Astrocyte of the cerebellum (primary cell): ENCODE measurements at regions not wholly inside any gene's neighbourhood (a gene's known extent, or its start where the extent isn't known, plus 50 kb on each side); places are given as distances from the start of the nearest gene placed in this dataset.

Source experiments
- DNase-seq: peaks from one replicate; pipeline ENCODE4 v3.0.0-alpha.2; 2011; ENCODE audit warnings: low read depth
- H3K4me3 ChIP-seq: 2 replicates; pipeline ENCODE4 v1.5.1; 2011; ENCODE audit warnings: mild to moderate bottlenecking, low read depth, low read length, moderate library complexity
- in situ Hi-C: cut with HindIII; loops from 2 replicates; pipeline ENCODE4 v1.10.0; 2017; ENCODE audit warnings: low sequenced_read_pairs
- TF ChIP-seq, protein P1 (sequence below): IDR thresholded peaks from 2 replicates; pipeline ENCODE4 v1.5.1; 2012; ENCODE audit warnings: low read length, low read depth, moderate library complexity, mild to moderate bottlenecking; ENCODE audit errors: missing control alignments

DNA sequence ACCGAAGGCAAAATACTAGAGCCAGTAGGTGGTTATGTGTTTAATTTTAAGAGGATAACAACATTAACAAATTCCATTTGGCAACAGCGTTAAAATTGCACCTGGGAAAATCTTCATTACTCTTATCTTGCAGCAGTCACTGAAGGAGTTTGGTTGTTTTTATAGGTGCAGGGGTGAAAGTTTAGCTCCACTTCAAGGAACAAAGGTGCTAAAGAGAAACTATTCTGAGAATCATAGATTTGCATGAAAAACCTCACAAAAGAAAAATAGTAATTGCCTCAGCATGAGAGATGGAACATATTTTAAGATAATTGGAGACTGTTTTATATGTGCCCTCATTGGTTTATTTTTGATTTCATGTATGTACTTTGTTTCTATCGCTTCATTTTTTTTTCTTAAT is 444.4 kb downstream of the UTRN start:
- in situ Hi-C loops, result no loop called here
- H3K4me3 ChIP-seq, result no peak overlapping the region
- no peak for DNase-seq
- TF ChIP-seq, protein P1, sequence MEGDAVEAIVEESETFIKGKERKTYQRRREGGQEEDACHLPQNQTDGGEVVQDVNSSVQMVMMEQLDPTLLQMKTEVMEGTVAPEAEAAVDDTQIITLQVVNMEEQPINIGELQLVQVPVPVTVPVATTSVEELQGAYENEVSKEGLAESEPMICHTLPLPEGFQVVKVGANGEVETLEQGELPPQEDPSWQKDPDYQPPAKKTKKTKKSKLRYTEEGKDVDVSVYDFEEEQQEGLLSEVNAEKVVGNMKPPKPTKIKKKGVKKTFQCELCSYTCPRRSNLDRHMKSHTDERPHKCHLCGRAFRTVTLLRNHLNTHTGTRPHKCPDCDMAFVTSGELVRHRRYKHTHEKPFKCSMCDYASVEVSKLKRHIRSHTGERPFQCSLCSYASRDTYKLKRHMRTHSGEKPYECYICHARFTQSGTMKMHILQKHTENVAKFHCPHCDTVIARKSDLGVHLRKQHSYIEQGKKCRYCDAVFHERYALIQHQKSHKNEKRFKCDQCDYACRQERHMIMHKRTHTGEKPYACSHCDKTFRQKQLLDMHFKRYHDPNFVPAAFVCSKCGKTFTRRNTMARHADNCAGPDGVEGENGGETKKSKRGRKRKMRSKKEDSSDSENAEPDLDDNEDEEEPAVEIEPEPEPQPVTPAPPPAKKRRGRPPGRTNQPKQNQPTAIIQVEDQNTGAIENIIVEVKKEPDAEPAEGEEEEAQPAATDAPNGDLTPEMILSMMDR, result no peak

DNA sequence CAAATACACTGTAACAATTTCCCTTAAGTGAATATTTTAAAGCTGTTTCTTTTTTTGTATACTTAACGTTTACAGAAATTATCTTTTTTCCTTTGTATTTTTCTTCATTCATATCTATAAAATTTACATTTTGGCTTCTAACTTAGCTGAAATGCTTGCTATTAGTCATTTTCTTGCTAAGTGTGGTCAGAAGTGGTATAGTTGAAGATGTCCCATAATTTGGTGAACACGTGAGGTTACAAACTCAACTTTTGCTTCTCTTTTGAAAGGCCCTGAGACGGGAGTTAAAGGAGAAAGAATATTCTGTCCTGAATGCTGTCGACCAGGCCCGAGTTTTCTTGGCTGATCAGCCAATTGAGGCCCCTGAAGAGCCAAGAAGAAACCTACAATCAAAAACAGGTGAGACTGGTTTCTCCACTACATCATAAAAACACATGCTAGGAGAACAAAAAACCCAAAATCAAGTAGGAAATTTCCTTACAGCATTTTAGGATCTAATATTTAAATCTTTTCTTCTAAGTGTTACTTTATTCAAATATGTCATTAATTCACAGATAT is 445.0 kb downstream of the UTRN start:
- H3K4me3 ChIP-seq, result no peak overlapping the region
- in situ Hi-C loops, result no loop called here
- TF ChIP-seq, protein P1, result no peak
- DNase-seq, result no peak

DNA sequence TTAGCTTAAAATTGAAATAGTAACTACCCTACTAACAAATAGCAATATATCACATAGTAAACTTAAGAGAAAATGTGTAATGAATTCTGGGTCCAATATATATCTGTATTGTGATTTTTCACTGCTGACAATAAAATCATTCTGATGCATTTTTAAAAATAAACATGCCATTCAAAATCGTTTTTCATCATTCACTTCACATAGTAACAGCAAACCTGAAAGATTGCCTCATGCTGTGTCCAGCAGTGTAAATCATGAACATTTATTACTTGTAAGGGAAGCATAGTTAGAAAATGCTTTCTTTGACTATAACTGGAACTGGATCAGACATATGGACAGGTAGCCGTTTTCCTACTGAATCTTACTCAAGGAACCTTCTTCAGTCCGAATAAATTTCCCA is 446.1 kb downstream of the UTRN start:
- no peak overlapping the region for H3K4me3 ChIP-seq

DNA sequence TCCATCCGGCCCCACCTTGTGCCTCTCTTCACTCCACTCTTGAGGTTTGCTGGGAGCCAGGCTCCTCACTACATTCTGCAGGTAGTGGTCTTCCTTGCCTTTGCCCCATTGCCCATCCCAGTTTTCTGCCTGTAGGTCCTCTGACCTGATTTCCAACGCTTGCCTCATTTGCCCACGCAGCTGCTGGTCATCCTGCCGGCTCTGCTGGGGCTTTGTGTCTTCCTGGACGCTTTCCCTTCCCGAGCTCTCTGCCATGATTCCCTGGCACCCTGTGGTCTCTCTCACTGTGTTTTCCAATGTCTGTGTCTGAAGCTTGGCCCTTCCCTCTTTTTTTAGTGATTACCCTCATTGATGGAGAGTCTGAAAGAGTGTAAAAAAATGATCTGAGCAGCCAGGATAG is 451.6 kb downstream of the UTRN start:
- in situ Hi-C loops, result no loop called here
- TF ChIP-seq, protein P1, result no peak
- no peak for DNase-seq
- no peak overlapping the region for H3K4me3 ChIP-seq

More for the DNA sequence above, 446.1 kb downstream of the UTRN start:
- TF ChIP-seq, protein P1, result no peak
- in situ Hi-C loops, result no loop called here
- DNase-seq, result no peak

DNA sequence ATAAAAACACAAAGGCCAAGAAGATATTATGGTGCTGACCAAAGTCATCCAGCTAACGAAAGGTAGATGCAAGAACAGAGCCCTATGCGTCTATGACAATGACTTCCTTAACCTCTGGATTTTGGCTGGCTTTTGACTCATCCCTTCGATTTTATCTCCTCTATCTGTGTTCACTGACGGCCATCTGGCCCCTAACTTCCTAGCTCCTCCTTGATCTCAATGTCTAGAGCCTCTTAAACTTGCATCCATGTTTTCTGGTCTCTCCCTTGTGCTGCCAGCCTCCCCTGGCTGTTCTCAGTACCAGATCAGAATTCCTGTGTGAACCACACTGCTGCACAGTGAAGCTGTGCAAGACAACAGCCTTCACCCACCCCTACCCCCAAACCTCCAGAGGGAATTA is 452.9 kb downstream of the UTRN start:
- TF ChIP-seq, protein P1, result no peak
- no peak overlapping the region for H3K4me3 ChIP-seq
- in situ Hi-C loops, result no loop called here
- DNase-seq, result no peak

DNA sequence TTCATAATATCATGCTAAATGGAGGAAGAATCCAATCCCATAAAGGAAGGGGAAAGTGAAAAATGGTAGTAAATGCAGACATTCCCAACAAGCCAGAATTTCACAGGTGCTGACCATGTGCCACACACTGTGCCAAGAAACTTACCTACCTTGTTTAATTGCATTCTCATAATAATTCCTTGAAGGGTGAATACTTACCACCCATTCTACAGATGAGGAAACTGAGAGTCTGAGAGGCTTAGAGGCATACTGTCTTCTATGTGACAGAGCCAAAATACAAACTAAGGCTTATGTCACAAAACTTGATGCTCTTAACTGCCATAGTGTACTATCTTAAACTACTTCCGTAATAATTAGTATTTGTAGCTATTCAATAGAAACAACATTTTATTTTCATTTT is 454.7 kb downstream of the UTRN start:
- in situ Hi-C loops, result no loop called here
- DNase-seq, result no peak
- TF ChIP-seq, protein P1, result no peak
- no peak overlapping the region for H3K4me3 ChIP-seq
